GM23248 (cell line): ENCODE measurements at regions not wholly inside any gene's neighbourhood (a gene's known extent, or its start where the extent isn't known, plus 50 kb on each side); places are given as distances from the start of the nearest gene placed in this dataset.

Source experiments
- DNase-seq: peaks from one replicate; pipeline ENCODE4 v3.0.0-alpha.2; 2015
- H2AFZ ChIP-seq: fragments of 200-600 bp; sonication (generic); 2 replicates; pipeline ENCODE4 v1.6.1; 2016; ENCODE audit warnings: antibody characterized with exemption
- H3F3A ChIP-seq: fragments of 200-600 bp; sonication (generic); 2 replicates; pipeline ENCODE4 v1.6.1; 2016; ENCODE audit warnings: mild to moderate bottlenecking, antibody characterized with exemption, mixed run types; ENCODE audit not compliant: insufficient read depth
- H3K27ac ChIP-seq: fragments of 200-600 bp; sonication (generic); 2 replicates; pipeline ENCODE4 v1.5.1; 2016; ENCODE audit warnings: mild to moderate bottlenecking
- H3K27me3 ChIP-seq: fragments of 200-600 bp; sonication (generic); replicated peaks from 2 replicates; pipeline ENCODE4 v1.6.1; 2016; ENCODE audit warnings: mild to moderate bottlenecking; ENCODE audit not compliant: insufficient read depth
- H3K36me3 ChIP-seq: fragments of 200-600 bp; sonication (generic); 2 replicates; pipeline ENCODE4 v1.6.1; 2016; ENCODE audit warnings: low read depth, mild to moderate bottlenecking
- H3K4me1 ChIP-seq: fragments of 200-600 bp; sonication (generic); 2 replicates; pipeline ENCODE4 v1.6.1; 2016; ENCODE audit warnings: mild to moderate bottlenecking; ENCODE audit not compliant: insufficient read depth
- H3K4me2 ChIP-seq: fragments of 200-600 bp; sonication (generic); one replicate; pipeline ENCODE4 v1.6.1; 2016; ENCODE audit warnings: mild to moderate bottlenecking; ENCODE audit not compliant: unreplicated experiment
- H3K4me3 ChIP-seq: fragments of 200-600 bp; sonication (generic); 2 replicates; pipeline ENCODE4 v1.5.1; 2016; ENCODE audit warnings: mild to moderate bottlenecking
- H3K79me2 ChIP-seq: fragments of 200-600 bp; sonication (generic); 2 replicates; pipeline ENCODE4 v1.6.1; 2016; ENCODE audit warnings: mild to moderate bottlenecking; ENCODE audit not compliant: insufficient read depth
- H3K9ac ChIP-seq: fragments of 200-600 bp; sonication (generic); 2 replicates; pipeline ENCODE4 v1.6.1; 2016; ENCODE audit warnings: mild to moderate bottlenecking
- H3K9me2 ChIP-seq: fragments of 200-600 bp; sonication (generic); 2 replicates; pipeline ENCODE4 v1.6.1; 2016; ENCODE audit warnings: mixed run types, mild to moderate bottlenecking, moderate library complexity; ENCODE audit not compliant: insufficient read depth
- H3K9me3 ChIP-seq: fragments of 200-600 bp; sonication (generic); one replicate; pipeline ENCODE4 v1.6.1; 2017; ENCODE audit warnings: low read depth
- H4K20me1 ChIP-seq: fragments of 200-600 bp; sonication (generic); 2 replicates; pipeline ENCODE4 v1.6.0; 2016; ENCODE audit not compliant: insufficient read depth
- EZH2 ChIP-seq: fragments of 200-600 bp; sonication (generic); IDR thresholded peaks from 2 replicates; pipeline ENCODE4 v1.6.1; 2018; ENCODE audit warnings: antibody characterized with exemption, mild to moderate bottlenecking; ENCODE audit not compliant: insufficient read depth, poor library complexity, severe bottlenecking
- EZH2phosphoT487 ChIP-seq: fragments of 200-600 bp; sonication (generic); IDR thresholded peaks from 2 replicates; pipeline ENCODE4 v1.6.1; 2018; ENCODE audit warnings: antibody characterized with exemption, moderate library complexity, mild to moderate bottlenecking, low read depth; ENCODE audit not compliant: insufficient read depth
- WGBS, 2 experiments: methylation state at CpG; one replicate each; pipeline ENCODE4 v1.1.6; 2015 to 2017; ENCODE audit warnings: low lambda C conversion rate in 2 of 2, low coverage in 1 of 2; ENCODE audit errors: missing lambda C conversion rate in 2 of 2; 5-methylcytosine and 5-hydroxymethylcytosine counted together
- in situ Hi-C: fragments of 300-500 bp; cut with MboI; formaldehyde crosslinking; loops from 2 replicates; pipeline ENCODE4 v1.15.0; 2020

GRCh38 chr10:128950159-128950915 is 516.7 kb upstream of the MGMT start:
- 51 to 54% methylated on average over 17 to 18 of the region's 18 CpGs for WGBS, 2 experiments
- no peaks in the 10 kb centered on the region for H4K20me1 ChIP-seq
- H3F3A ChIP-seq: no peaks in the 10 kb centered on the region

GRCh38 chr10:128950916-128951275 is 516.1 kb upstream of the MGMT start:
- Histone ChIP-seq H4K20me1 (no peaks in the 10 kb centered on the region), H3K4me3 (no peak overlapping the region), H3K9me3 (no peaks in the 10 kb centered on the region), H3K27ac (no peak overlapping the region), H3K9me2 (no peaks in the 10 kb centered on the region), H3K79me2 (no peaks in the 10 kb centered on the region), H3K36me3 (no peaks in the 10 kb centered on the region), H2AFZ (no peak overlapping the region), H3K4me1 (no peaks in the 10 kb centered on the region), H3K4me2 (no peak overlapping the region), H3F3A (no peaks in the 10 kb centered on the region), H3K9ac (no peak overlapping the region), H3K27me3 (no peaks in the 10 kb centered on the region)
- no peak for DNase-seq
- no peak for TF ChIP-seq EZH2phosphoT487
- no peak for TF ChIP-seq EZH2
- in situ Hi-C loops: no loop called here
- whole genome bisulfite sequencing, 2 experiments: 24 to 35% methylated on average over 4 of the region's 4 CpGs

More at GRCh38 chr10:128950159-128950915, 516.7 kb upstream of the MGMT start:
- Histone ChIP-seq H3K9me2 (no peaks in the 10 kb centered on the region), H3K4me2 (no peak overlapping the region), H3K79me2 (no peaks in the 10 kb centered on the region), H3K36me3 (no peaks in the 10 kb centered on the region), H3K4me1 (no peaks in the 10 kb centered on the region), H3K27me3 (no peaks in the 10 kb centered on the region), H3K9me3 (no peaks in the 10 kb centered on the region), H3K9ac (no peak overlapping the region), H2AFZ (no peak overlapping the region), H3K4me3 (no peak overlapping the region), H3K27ac (no peak overlapping the region)
- TF ChIP-seq EZH2phosphoT487: no peak
- TF ChIP-seq EZH2: no peak
- no peak for DNase-seq
- in situ Hi-C loops: no loop called here

GRCh38 chr10:128952856-128953255 is 514.2 kb upstream of the MGMT start:
- in situ Hi-C loops: no loop called here
- DNase-seq: no peak
- no peak overlapping the region for H2AFZ ChIP-seq
- no peak overlapping the region for H3K4me2 ChIP-seq
- H3K36me3 ChIP-seq: no peaks in the 10 kb centered on the region
- no peaks in the 10 kb centered on the region for H3K9me2 ChIP-seq
- TF ChIP-seq EZH2phosphoT487 (no peak), EZH2 (no peak)
- H4K20me1 ChIP-seq: no peaks in the 10 kb centered on the region
- H3F3A ChIP-seq: no peaks in the 10 kb centered on the region
- H3K4me3 ChIP-seq: no peak overlapping the region
- no peaks in the 10 kb centered on the region for H3K27me3 ChIP-seq
- H3K4me1 ChIP-seq: no peaks in the 10 kb centered on the region
- no peak overlapping the region for H3K27ac ChIP-seq
- H3K9me3 ChIP-seq: no peaks in the 10 kb centered on the region
- no peak overlapping the region for H3K9ac ChIP-seq
- H3K79me2 ChIP-seq: no peaks in the 10 kb centered on the region
- WGBS, 2 experiments: 44 to 45% methylated on average over 8 of the region's 8 CpGs

- H3K9me2 ChIP-seq: no peaks in the 10 kb centered on the region
- H3K4me2 ChIP-seq: no peak overlapping the region
- H3K27me3 ChIP-seq: no peaks in the 10 kb centered on the region
- H3K4me3 ChIP-seq: no peak overlapping the region
- H3K9me3 ChIP-seq: no peaks in the 10 kb centered on the region
- TF ChIP-seq EZH2phosphoT487: no peak
- no peak for TF ChIP-seq EZH2
- no peak overlapping the region for H2AFZ ChIP-seq
- no peaks in the 10 kb centered on the region for H4K20me1 ChIP-seq
- no peaks in the 10 kb centered on the region for H3K79me2 ChIP-seq
- no peak for DNase-seq
- no peak overlapping the region for H3K27ac ChIP-seq
- H3K36me3 ChIP-seq: no peaks in the 10 kb centered on the region
- no peak overlapping the region for H3K9ac ChIP-seq
- no peaks in the 10 kb centered on the region for H3K4me1 ChIP-seq
- WGBS, 2 experiments: 13 to 22% methylated on average over 1 of the region's 1 CpG
- in situ Hi-C loops: no loop called here
- no peaks in the 10 kb centered on the region for H3F3A ChIP-seq
These were observed 510.9 kb upstream of the MGMT start for GRCh38 chr10:128956149-128956548.

- Histone ChIP-seq H3K36me3 (no peaks in the 10 kb centered on the region), H3K4me1 (no peaks in the 10 kb centered on the region), H3K9me3 (no peaks in the 10 kb centered on the region), H3K27ac (no peak overlapping the region), H3F3A (no peaks in the 10 kb centered on the region), H3K9me2 (no peaks in the 10 kb centered on the region), H2AFZ (no peak overlapping the region), H3K4me3 (no peak overlapping the region), H3K4me2 (no peak overlapping the region), H3K9ac (no peak overlapping the region), H3K27me3 (no peaks in the 10 kb centered on the region), H3K79me2 (no peaks in the 10 kb centered on the region), H4K20me1 (no peaks in the 10 kb centered on the region)
- DNase-seq: no peak
- in situ Hi-C loops: no loop called here
- WGBS, 2 experiments: 20 to 29% methylated on average over 4 of the region's 4 CpGs
- no peak for TF ChIP-seq EZH2phosphoT487
- TF ChIP-seq EZH2: no peak
These were observed 509.8 kb upstream of the MGMT start for GRCh38 chr10:128957221-128957620.
